DOHH2 (cell line): ENCODE measurements at regions not wholly inside any gene's neighbourhood (a gene's known extent, or its start where the extent isn't known, plus 50 kb on each side); places are given as distances from the start of the nearest gene placed in this dataset.

ENCODE experiments used
- EZH2phosphoT487 ChIP-seq: fragments of 200-600 bp; sonication (generic); IDR thresholded peaks from 2 replicates; pipeline ENCODE4 v1.6.1; 2017; ENCODE audit warnings: borderline replicate concordance, mild to moderate bottlenecking, antibody characterized with exemption, low read length, moderate library complexity, mixed read lengths
- TF ChIP-seq, protein P1 (sequence below): fragments of 200-600 bp; sonication (generic); IDR thresholded peaks from one replicate; pipeline ENCODE4 v1.5.1; 2014; ENCODE audit warnings: antibody characterized with exemption, mild to moderate bottlenecking, low read depth, low read length; ENCODE audit not compliant: poor library complexity, severe bottlenecking

DNA sequence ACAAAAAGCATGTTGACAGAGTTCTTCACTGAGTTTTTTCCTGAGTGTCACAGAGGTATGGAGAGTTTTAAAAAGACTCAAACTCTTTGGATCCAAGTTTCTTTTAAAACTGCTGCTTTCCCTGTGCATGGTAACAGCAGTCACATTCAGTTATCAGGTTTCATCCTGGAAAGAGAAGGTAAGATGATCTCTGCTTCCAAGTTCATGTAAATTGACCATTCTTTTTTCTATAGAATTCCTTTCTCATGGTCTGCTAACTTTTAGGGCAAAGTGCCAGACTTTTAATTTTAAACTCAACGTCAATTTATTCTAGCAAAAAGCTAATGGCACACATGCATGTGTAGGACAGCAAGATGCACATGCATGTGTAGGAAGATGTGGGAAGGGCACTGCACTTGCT is 52.5 kb upstream of the PRLR start:
- TF ChIP-seq, protein P1, sequence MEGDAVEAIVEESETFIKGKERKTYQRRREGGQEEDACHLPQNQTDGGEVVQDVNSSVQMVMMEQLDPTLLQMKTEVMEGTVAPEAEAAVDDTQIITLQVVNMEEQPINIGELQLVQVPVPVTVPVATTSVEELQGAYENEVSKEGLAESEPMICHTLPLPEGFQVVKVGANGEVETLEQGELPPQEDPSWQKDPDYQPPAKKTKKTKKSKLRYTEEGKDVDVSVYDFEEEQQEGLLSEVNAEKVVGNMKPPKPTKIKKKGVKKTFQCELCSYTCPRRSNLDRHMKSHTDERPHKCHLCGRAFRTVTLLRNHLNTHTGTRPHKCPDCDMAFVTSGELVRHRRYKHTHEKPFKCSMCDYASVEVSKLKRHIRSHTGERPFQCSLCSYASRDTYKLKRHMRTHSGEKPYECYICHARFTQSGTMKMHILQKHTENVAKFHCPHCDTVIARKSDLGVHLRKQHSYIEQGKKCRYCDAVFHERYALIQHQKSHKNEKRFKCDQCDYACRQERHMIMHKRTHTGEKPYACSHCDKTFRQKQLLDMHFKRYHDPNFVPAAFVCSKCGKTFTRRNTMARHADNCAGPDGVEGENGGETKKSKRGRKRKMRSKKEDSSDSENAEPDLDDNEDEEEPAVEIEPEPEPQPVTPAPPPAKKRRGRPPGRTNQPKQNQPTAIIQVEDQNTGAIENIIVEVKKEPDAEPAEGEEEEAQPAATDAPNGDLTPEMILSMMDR: no peak
- TF ChIP-seq EZH2phosphoT487: no peak
